Hematopoietic multipotent progenitor cell treated with erythropoietin and hydrocortisone succinate and interleukin-3 and kit ligand, for 15 days (in vitro differentiated cells): ENCODE measurements at regions not wholly inside any gene's neighbourhood (a gene's known extent, or its start where the extent isn't known, plus 50 kb on each side); places are given as distances from the start of the nearest gene placed in this dataset.

ENCODE experiments used
- DNase-seq: peaks from one replicate; pipeline ENCODE4 v3.0.0-alpha.2; 2015; ENCODE audit warnings: low spot score

GRCh38 chr2:238635647-238636051 is 208.9 kb downstream of the ASB1 start:
- DNase-seq: no peak

- DNase-seq: no peak
Observed at GRCh38 chr2:238636269-238637073, 209.7 kb downstream of the ASB1 start.

GRCh38 chr2:238638100-238638981 is 209.5 kb upstream of the TWIST2 start:
- DNase-seq: no peak

- DNase-seq: no peak
Observed at GRCh38 chr2:238638982-238639628, 208.8 kb upstream of the TWIST2 start.

- no peak for DNase-seq
Observed at GRCh38 chr2:238640486-238640885, 207.4 kb upstream of the TWIST2 start.

GRCh38 chr2:238642973-238643372 is 204.9 kb upstream of the TWIST2 start:
- DNase-seq: no peak

GRCh38 chr2:238643400-238643907 is 204.4 kb upstream of the TWIST2 start:
- DNase-seq: no peak

- no peak for DNase-seq
Observed at GRCh38 chr2:238644095-238645081, 203.5 kb upstream of the TWIST2 start.

GRCh38 chr2:238645095-238645494 is 202.8 kb upstream of the TWIST2 start:
- DNase-seq: no peak

- DNase-seq: no peak
Observed at GRCh38 chr2:238645716-238646115, 202.2 kb upstream of the TWIST2 start.

- DNase-seq: no peak
Observed at GRCh38 chr2:238646281-238646680, 201.6 kb upstream of the TWIST2 start.

- no peak for DNase-seq
Observed at GRCh38 chr2:238646803-238647202, 201.1 kb upstream of the TWIST2 start.

- no peak for DNase-seq
Observed at GRCh38 chr2:238649123-238649522, 198.8 kb upstream of the TWIST2 start.

- DNase-seq: no peak
Observed at GRCh38 chr2:238649936-238650518, 197.9 kb upstream of the TWIST2 start.

- DNase-seq: no peak
Observed at GRCh38 chr2:238650536-238650935, 197.3 kb upstream of the TWIST2 start.

GRCh38 chr2:238651306-238652052 is 196.4 kb upstream of the TWIST2 start:
- DNase-seq: no peak

- no peak for DNase-seq
Observed at GRCh38 chr2:238652053-238652770, 195.7 kb upstream of the TWIST2 start.

GRCh38 chr2:238652771-238653157 is 195.1 kb upstream of the TWIST2 start:
- no peak for DNase-seq

GRCh38 chr2:238653431-238654109 is 194.3 kb upstream of the TWIST2 start:
- no peak for DNase-seq
